ENCODE measurements at regions not wholly inside any gene's neighbourhood (a gene's known extent, or its start where the extent isn't known, plus 50 kb on each side); places are given as distances from the start of the nearest gene placed in this dataset.

DNA sequence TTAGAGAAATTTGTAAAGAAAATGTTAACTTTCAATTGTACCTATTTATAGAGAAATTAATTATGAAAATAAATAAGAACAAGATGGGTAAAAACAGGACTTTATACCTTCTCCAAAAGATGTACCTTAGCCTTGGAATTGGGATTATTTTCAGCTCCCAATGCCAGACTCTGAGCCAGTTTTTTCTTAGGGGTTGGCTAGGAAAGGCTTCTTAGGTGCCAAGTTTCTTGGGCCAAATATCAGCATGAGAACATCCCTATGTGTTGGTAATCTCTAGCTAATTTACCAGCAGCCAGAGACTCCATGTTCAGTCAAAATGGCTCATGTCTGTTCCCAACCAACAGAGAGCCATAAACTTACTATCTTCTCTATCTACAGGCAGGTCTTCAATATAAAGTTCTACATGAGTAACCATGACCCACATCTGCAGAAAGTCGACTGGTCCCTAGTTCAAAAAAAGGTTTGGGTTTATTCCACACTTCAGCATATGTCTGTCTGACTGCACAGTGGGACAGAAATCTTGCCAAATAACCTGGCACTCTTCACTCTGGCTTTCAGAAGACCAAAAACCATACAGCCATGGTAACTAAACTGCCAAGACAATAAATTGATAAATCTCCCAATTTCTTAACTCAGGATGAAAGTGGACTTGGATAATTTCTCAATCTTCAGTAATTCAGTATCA lies 380.5 kb upstream of the RASGEF1B start:
- TF ChIP-seq, protein P1, sequence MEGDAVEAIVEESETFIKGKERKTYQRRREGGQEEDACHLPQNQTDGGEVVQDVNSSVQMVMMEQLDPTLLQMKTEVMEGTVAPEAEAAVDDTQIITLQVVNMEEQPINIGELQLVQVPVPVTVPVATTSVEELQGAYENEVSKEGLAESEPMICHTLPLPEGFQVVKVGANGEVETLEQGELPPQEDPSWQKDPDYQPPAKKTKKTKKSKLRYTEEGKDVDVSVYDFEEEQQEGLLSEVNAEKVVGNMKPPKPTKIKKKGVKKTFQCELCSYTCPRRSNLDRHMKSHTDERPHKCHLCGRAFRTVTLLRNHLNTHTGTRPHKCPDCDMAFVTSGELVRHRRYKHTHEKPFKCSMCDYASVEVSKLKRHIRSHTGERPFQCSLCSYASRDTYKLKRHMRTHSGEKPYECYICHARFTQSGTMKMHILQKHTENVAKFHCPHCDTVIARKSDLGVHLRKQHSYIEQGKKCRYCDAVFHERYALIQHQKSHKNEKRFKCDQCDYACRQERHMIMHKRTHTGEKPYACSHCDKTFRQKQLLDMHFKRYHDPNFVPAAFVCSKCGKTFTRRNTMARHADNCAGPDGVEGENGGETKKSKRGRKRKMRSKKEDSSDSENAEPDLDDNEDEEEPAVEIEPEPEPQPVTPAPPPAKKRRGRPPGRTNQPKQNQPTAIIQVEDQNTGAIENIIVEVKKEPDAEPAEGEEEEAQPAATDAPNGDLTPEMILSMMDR (IDR thresholded peaks at IDR 0.05; ENCODE audit: insufficient read depth, low read depth, low read length, missing control alignments) = no peak
- H3K4me3 ChIP-seq (ENCODE audit: low read length) = no peak overlapping the region
- DNase-seq (ENCODE audit: low read depth) = no peak

DNA sequence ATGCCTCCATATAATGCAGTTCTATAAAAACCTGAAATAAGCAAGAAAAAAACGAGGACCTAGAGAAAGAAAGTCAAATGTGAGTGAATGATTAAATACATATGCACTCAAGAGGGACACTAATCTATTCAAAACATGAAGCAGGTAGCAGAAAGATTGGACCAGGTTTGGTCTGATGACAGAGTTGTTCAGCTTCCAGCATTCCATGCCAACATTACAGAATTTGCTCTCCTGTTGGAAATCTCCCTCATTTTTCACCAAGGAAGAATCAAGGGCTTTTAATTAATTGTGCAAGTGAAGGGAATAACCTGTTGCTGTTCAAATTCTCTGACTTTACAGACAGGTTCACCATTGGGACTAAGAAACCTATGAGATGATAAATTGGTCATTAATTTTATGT lies 379.0 kb upstream of the RASGEF1B start:
- no peak for DNase-seq (ENCODE audit: low read depth)

DNA sequence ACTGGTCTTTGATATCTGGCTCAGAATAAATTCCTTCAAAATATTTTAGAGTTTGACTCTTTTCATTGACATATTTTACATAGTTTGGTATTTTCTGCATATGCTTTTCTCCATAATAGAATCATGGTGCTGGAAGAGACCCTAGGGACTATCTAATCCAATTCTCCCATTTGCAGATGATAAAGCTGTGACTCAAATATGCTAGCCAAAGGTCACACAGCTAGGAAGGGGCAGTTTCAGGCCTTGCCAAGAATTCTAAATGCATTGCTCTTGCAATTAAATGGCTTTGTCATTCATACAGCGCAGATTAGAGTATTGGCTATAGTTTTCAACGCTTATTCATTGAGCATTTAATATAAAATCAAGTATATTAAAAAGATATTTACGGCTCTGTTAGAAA lies 374.1 kb upstream of the RASGEF1B start:
- DNase-seq (ENCODE audit: low read depth) = no peak
- no peak overlapping the region for H3K4me3 ChIP-seq (ENCODE audit: low read length)
- TF ChIP-seq, protein P1 (IDR thresholded peaks at IDR 0.05; ENCODE audit: insufficient read depth, low read depth, low read length, missing control alignments) = no peak

More for the DNA sequence above, 379.0 kb upstream of the RASGEF1B start:
- no peak overlapping the region for H3K4me3 ChIP-seq (ENCODE audit: low read length)
- TF ChIP-seq, protein P1 (IDR thresholded peaks at IDR 0.05; ENCODE audit: insufficient read depth, low read depth, low read length, missing control alignments) = no peak

DNA sequence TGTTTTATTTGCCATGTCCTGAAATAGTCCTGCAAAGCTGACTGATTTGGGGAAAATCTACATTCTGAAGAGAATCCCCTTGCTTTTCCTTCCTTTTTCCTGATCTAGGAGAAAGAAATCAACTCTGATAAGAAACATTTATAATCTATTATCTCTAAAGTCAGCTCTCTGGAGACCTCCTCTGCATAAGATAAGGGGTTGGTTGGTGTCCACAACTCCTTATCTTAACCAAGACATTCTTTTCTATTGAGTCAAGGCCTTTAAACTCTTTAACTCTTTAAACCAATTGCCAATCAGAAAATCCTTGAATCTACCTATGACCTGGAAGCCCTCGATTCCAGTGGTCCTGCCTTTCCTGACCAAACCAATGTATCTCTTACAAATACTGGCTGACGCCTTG lies 373.6 kb upstream of the RASGEF1B start:
- no peak for DNase-seq (ENCODE audit: low read depth)
- TF ChIP-seq, protein P1 (IDR thresholded peaks at IDR 0.05; ENCODE audit: insufficient read depth, low read depth, low read length, missing control alignments) = no peak
- H3K4me3 ChIP-seq (ENCODE audit: low read length) = no peak overlapping the region

DNA sequence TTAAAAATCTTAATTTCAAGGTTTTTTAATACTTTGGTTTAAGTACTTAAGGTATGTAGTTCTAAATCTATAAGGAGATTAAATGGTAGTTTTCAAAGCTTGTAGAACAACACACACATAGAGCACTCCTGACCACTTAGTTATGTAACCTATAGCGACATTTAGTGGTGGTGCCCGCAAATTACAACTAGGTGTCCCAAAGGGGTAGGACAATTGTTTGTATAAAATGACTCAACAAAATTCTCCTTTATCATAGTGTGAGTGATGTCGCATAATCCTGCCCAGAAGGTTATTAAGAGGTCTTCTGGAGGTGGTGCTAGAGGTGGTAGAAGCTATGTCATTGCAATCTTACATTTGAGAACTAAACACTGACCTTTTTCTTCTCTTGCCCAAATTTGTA lies 373.0 kb upstream of the RASGEF1B start:
- H3K4me3 ChIP-seq (ENCODE audit: low read length) = no peak overlapping the region
- TF ChIP-seq, protein P1 (IDR thresholded peaks at IDR 0.05; ENCODE audit: insufficient read depth, low read depth, low read length, missing control alignments) = peak; percentile 78
- DNase-seq (ENCODE audit: low read depth) = peak; percentile 80

DNA sequence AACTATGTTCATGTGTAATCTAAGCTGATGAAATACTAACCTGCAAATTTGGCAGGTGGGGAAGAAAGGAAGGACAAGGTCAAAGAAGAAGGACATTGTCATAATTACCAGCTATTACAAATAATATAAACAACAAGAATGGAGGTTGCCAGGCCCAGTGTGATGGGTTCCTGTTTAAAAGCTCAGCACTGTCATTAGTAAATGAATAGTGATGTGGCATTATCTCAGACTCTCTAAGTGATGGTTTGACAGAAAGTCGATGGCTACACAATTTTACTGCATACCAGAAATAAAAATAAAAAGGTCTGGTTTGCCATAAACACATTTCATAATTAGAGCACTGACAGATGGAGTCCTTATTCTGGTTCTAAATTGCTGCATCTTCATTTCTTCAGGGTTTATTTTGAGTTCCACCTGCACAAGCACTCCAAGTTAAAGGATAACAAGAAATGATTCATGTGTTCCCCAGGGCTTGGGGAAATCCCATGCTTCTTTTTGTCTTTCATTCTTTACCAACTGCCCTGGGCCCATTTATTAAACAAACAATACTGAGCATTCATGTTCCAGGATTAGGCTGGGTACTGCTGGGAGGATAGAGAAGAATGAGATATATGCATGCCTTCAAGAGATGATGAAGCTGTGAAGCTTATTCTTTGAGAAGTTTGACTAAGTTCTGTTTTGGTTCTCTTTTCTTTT lies 367.8 kb upstream of the RASGEF1B start:
- TF ChIP-seq, protein P1 (IDR thresholded peaks at IDR 0.05; ENCODE audit: insufficient read depth, low read depth, low read length, missing control alignments) = no peak
- peak; percentile 27 for DNase-seq (ENCODE audit: low read depth)

More for the DNA sequence above, 367.8 kb upstream of the RASGEF1B start:
- no peak overlapping the region for H3K4me3 ChIP-seq (ENCODE audit: low read length)

Measured in epithelial cell of esophagus (primary cell).